GM06990 (cell line): ENCODE measurements at regions not wholly inside any gene's neighbourhood (a gene's known extent, or its start where the extent isn't known, plus 50 kb on each side); places are given as distances from the start of the nearest gene placed in this dataset.

Experiments used
- DNase-seq: peaks from one replicate; pipeline ENCODE4 v3.0.0-alpha.2; 2011; ENCODE audit not compliant: insufficient read length; ENCODE audit errors: extremely low read depth
- H3K27me3 ChIP-seq: replicated peaks from 2 replicates; pipeline ENCODE4 v1.6.0; 2011; ENCODE audit warnings: low read length; ENCODE audit not compliant: control insufficient read depth, insufficient read depth
- H3K36me3 ChIP-seq: 2 replicates; pipeline ENCODE4 v1.5.1; 2011; ENCODE audit warnings: low read length; ENCODE audit not compliant: control insufficient read depth, insufficient read depth
- H3K4me3 ChIP-seq: replicated peaks from 2 replicates; pipeline ENCODE4 v1.5.1; 2011; ENCODE audit warnings: low read depth, mild to moderate bottlenecking, control low read depth, low read length
- CTCF ChIP-seq: IDR thresholded peaks from 2 replicates; pipeline ENCODE4 v1.5.1; 2011; ENCODE audit warnings: low read length, control low read depth, mild to moderate bottlenecking, inconsistent platforms; ENCODE audit not compliant: insufficient read depth, poor library complexity, severe bottlenecking

GRCh38 chr12:25713264-25713663, 160.2 kb upstream of the LMNTD1 start:
- Histone ChIP-seq H3K4me3 (no peak overlapping the region), H3K27me3 (no peaks in the 10 kb centered on the region), H3K36me3 (no peaks in the 10 kb centered on the region)
- peak; percentile 34 for DNase-seq
- no peak for TF ChIP-seq CTCF

GRCh38 chr12:25714198-25714984, 161.3 kb upstream of the LMNTD1 start:
- DNase-seq, result no peak
- H3K27me3 ChIP-seq, result no peaks in the 10 kb centered on the region
- H3K4me3 ChIP-seq, result no peak overlapping the region
- TF ChIP-seq CTCF, result no peak
- no peaks in the 10 kb centered on the region for H3K36me3 ChIP-seq

GRCh38 chr12:25715102-25715501, 162.0 kb upstream of the LMNTD1 start:
- no peak for TF ChIP-seq CTCF
- no peak for DNase-seq
- Histone ChIP-seq H3K27me3 (no peaks in the 10 kb centered on the region), H3K4me3 (no peak overlapping the region), H3K36me3 (no peaks in the 10 kb centered on the region)

- no peak for DNase-seq
- Histone ChIP-seq H3K36me3 (no peaks in the 10 kb centered on the region), H3K27me3 (no peaks in the 10 kb centered on the region), H3K4me3 (no peak overlapping the region)
- no peak for TF ChIP-seq CTCF
These were observed 163.8 kb upstream of the LMNTD1 start for GRCh38 chr12:25716842-25717241.

GRCh38 chr12:25717552-25717951, 164.5 kb upstream of the LMNTD1 start:
- no peak for TF ChIP-seq CTCF
- no peak overlapping the region for H3K4me3 ChIP-seq
- no peaks in the 10 kb centered on the region for H3K36me3 ChIP-seq
- no peak for DNase-seq
- no peaks in the 10 kb centered on the region for H3K27me3 ChIP-seq
